CD4-positive, CD25-positive, alpha-beta regulatory T cell (primary cell): ENCODE measurements at regions not wholly inside any gene's neighbourhood (a gene's known extent, or its start where the extent isn't known, plus 50 kb on each side); places are given as distances from the start of the nearest gene placed in this dataset.

ENCODE experiments used
- ATAC-seq, 2 donors: fragments of 150-1000 bp; cut with Tn5 transposase; one replicate each; pipeline ENCODE4 v1.10.0; 2021; ENCODE audit warnings: low read depth in 2 of 2, moderate number of reproducible peaks in 2 of 2, moderate library complexity in 1 of 2
- DNase-seq, 3 donors: peaks; one replicate each; pipeline versions ENCODE4 v3.0.0 to v3.0.0-alpha.2; 2012 to 2022; ENCODE audit warnings: mixed read lengths in 1 of 3
- H3K27ac ChIP-seq: one replicate; pipeline ENCODE4 v1.7.0; 2013; ENCODE audit warnings: mild to moderate bottlenecking, low read length; ENCODE audit not compliant: insufficient read depth, poor library complexity, severe bottlenecking
- H3K27me3 ChIP-seq: one replicate; pipeline ENCODE4 v1.7.0; 2013; ENCODE audit warnings: low read length; ENCODE audit not compliant: control insufficient read depth, insufficient read depth
- H3K36me3 ChIP-seq: one replicate; pipeline ENCODE4 v1.7.0; 2013; ENCODE audit warnings: mild to moderate bottlenecking, low read length, moderate library complexity; ENCODE audit not compliant: control insufficient read depth, insufficient read depth
- H3K4me1 ChIP-seq: 2 replicates; pipeline ENCODE4 v1.7.0; 2013; ENCODE audit warnings: mild to moderate bottlenecking, low read length; ENCODE audit not compliant: insufficient read depth, control insufficient read depth, poor library complexity, severe bottlenecking
- H3K4me3 ChIP-seq: one replicate; pipeline ENCODE4 v1.7.0; 2013; ENCODE audit warnings: low read depth, mild to moderate bottlenecking, low read length, moderate library complexity
- H3K9me3 ChIP-seq, 2 experiments: 1 replicate in 1 of 2; 2 replicates in 1 of 2; pipeline ENCODE4 v1.7.0; 2013; ENCODE audit warnings: low read length in 2 of 2, mild to moderate bottlenecking in 1 of 2, moderate library complexity in 1 of 2; ENCODE audit not compliant: control insufficient read depth in 2 of 2
- H3K27ac Mint-ChIP-seq, 3 donors: one replicate each; pipeline ENCODE4 v1.8.0; 2020 to 2022; ENCODE audit warnings: mild to moderate bottlenecking in 3 of 3, mixed read lengths in 3 of 3, moderate library complexity in 2 of 3
- H3K27me3 Mint-ChIP-seq: one replicate; pipeline ENCODE4 v1.8.0; 2022; ENCODE audit warnings: mild to moderate bottlenecking, mixed read lengths
- H3K36me3 Mint-ChIP-seq: one replicate; pipeline ENCODE4 v1.8.0; 2020; ENCODE audit warnings: mixed read lengths
- H3K4me1 Mint-ChIP-seq, 4 donors: one replicate each; pipeline ENCODE4 v1.8.0; 2020 to 2022; ENCODE audit warnings: mixed read lengths in 4 of 4, mild to moderate bottlenecking in 1 of 4
- H3K4me3 Mint-ChIP-seq, 4 donors: one replicate each; pipeline ENCODE4 v1.8.0; 2020 to 2022; ENCODE audit warnings: mild to moderate bottlenecking in 4 of 4, mixed read lengths in 4 of 4, moderate library complexity in 3 of 4
- H3K9me3 Mint-ChIP-seq, 7 donors: one replicate each; pipeline ENCODE4 v1.8.0; 2020 to 2022; ENCODE audit warnings: mixed read lengths in 7 of 7, mild to moderate bottlenecking in 3 of 7, moderate library complexity in 2 of 7

GRCh38 chr3:41104147-41104546, 95.2 kb upstream of the CTNNB1 start:
- Histone ChIP-seq H3K9me3 (no peaks in the 10 kb centered on the region), H3K4me1 (no peaks in the 10 kb centered on the region), H3K36me3 (no peaks in the 10 kb centered on the region), H3K27ac (no peak overlapping the region), H3K4me3 (no peak overlapping the region), H3K27me3 (no peaks in the 10 kb centered on the region)
- H3K36me3 Mint-ChIP-seq: no peaks in the 10 kb centered on the region
- ATAC-seq: no peak
- H3K9me3 Mint-ChIP-seq: no peaks in the 10 kb centered on the region
- peak overlapping the region in 1 of 3 donors; percentile 9 for H3K27ac Mint-ChIP-seq
- no peak overlapping the region for H3K4me3 Mint-ChIP-seq
- H3K4me1 Mint-ChIP-seq: no peaks in the 10 kb centered on the region
- H3K27me3 Mint-ChIP-seq: peaks cover 23% of the 10 kb centered on the region
- no peak for DNase-seq

DNA sequence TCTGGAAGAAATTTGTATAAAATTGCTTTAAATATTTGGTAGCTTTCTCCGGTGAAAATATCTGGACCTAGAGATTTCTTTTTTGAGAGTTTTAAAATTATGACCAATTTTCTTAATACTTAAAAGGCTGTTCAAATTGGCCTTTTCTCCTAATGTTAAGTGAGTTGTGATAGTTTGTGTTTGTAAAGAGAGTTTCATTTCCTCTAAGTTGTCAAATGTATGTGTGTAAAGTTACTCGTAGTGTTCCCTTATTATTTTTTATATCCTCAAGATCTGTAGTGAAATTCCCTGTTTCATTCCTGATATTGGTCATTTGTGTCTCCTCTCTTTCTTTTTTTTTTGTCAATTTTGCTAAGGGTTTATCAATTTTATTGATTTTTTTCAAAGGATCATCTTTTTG, 92.6 kb upstream of the CTNNB1 start:
- ATAC-seq (no peak), DNase-seq (no peak)
- Mint-ChIP-seq H3K36me3 (no peaks in the 10 kb centered on the region), H3K27ac (no peak overlapping the region), H3K4me3 (no peak overlapping the region), H3K4me1 (no peaks in the 10 kb centered on the region), H3K27me3 (peaks cover 23% of the 10 kb centered on the region), H3K9me3 (no peaks in the 10 kb centered on the region)
- Histone ChIP-seq H3K36me3 (no peaks in the 10 kb centered on the region), H3K4me3 (no peak overlapping the region), H3K4me1 (no peaks in the 10 kb centered on the region), H3K9me3 (no peaks in the 10 kb centered on the region), H3K27ac (no peak overlapping the region), H3K27me3 (peaks cover 3% of the 10 kb centered on the region)

DNA sequence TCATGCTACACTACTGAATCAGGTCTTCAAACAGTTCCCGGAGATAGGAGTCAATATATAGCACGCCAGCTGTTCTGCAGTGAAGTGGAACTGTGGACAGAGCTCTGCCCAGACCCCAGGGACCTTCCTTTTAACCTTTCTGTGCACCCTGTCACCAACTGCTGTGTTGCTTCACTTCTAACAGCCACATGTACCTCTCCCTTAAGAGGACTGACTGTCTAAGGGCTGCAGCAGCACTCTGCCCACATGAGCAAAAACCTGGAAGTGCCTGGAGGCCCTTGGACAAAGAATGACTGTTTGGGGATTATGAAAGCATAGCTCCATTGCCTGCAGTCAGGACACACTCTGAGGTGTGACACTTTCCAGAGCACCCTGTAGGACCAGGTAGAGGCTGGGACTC, 88.3 kb upstream of the CTNNB1 start:
- Histone ChIP-seq H3K9me3 (no peaks in the 10 kb centered on the region), H3K36me3 (no peaks in the 10 kb centered on the region), H3K27ac (no peak overlapping the region), H3K27me3 (peaks cover 3% of the 10 kb centered on the region), H3K4me1 (no peaks in the 10 kb centered on the region), H3K4me3 (no peak overlapping the region)
- DNase-seq: no peak
- Mint-ChIP-seq H3K9me3 (no peaks in the 10 kb centered on the region), H3K27me3 (peaks cover 17% of the 10 kb centered on the region), H3K4me3 (no peak overlapping the region), H3K36me3 (no peaks in the 10 kb centered on the region), H3K27ac (no peak overlapping the region), H3K4me1 (peaks cover 0 to 4% (median under 1%) of the 10 kb centered on the region in 4 donors)
- no peak for ATAC-seq

- H3K9me3 ChIP-seq: no peaks in the 10 kb centered on the region
- peaks cover 3% of the 10 kb centered on the region for H3K27me3 ChIP-seq
- Mint-ChIP-seq H3K4me1 (peaks cover 9 to 17% (median 12%) of the 10 kb centered on the region in 4 donors), H3K4me3 (no peak overlapping the region), H3K27me3 (peaks cover 9% of the 10 kb centered on the region), H3K9me3 (no peaks in the 10 kb centered on the region), H3K27ac (peak overlapping the region in 2 of 3 donors; percentile 56 to 77), H3K36me3 (no peaks in the 10 kb centered on the region)
- H3K27ac ChIP-seq: no peak overlapping the region
- H3K4me1 ChIP-seq: peaks cover 6% of the 10 kb centered on the region
- no peaks in the 10 kb centered on the region for H3K36me3 ChIP-seq
- DNase-seq: no peak
- no peak for ATAC-seq
- no peak overlapping the region for H3K4me3 ChIP-seq
Measured at GRCh38 chr3:41112466-41112865, 86.8 kb upstream of the CTNNB1 start.

DNA sequence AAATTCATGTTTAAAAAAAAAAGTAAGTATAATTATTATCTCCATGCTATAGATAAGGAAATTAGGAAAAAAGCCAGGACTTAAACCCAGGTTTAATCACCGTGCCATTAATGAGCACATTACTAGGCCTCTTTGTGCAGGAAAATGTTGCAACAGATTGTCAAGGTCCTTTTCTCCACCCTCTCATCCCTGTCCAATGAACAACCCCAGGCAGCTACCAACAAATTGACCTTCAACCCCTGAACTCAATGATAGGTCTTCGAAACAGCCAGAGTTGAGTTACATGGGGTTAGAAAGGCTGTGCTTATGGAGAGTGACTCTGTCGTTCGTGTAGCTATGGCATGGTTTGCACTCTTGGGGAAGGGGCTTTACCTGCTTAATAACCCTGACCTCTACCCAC, 84.2 kb upstream of the CTNNB1 start:
- Histone ChIP-seq H3K4me1 (peaks cover 21% of the 10 kb centered on the region), H3K27ac (no peak overlapping the region), H3K4me3 (no peak overlapping the region), H3K36me3 (no peaks in the 10 kb centered on the region), H3K9me3 (no peaks in the 10 kb centered on the region), H3K27me3 (peaks cover under 1% of the 10 kb centered on the region)
- no peak overlapping the region for H3K4me3 Mint-ChIP-seq
- DNase-seq (no peak), ATAC-seq (no peak)
- H3K4me1 Mint-ChIP-seq: peaks cover 14 to 42% (median 28%) of the 10 kb centered on the region in 4 donors
- no peaks in the 10 kb centered on the region for H3K27me3 Mint-ChIP-seq
- H3K27ac Mint-ChIP-seq: peak overlapping the region in 1 of 3 donors; percentile 26
- H3K9me3 Mint-ChIP-seq: no peaks in the 10 kb centered on the region
- no peaks in the 10 kb centered on the region for H3K36me3 Mint-ChIP-seq

DNA sequence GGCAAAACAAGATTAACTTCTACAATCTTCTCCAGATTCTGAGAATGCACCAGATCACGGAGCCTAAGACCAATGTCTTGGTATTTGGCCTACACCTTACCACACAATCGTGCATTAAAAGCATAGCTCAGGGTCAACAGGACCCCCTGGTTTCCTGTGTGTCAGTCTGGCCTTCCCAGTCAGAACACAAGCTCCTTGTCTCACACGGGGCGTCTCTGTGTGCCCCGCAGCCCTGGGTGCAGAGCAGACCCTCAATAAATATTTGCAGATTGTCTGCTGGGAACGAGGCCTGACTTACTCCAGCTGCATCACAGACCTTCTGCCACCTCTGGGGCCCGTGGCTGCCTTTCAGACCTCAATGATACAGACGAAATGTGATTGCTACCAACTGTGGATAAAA, 82.5 kb upstream of the CTNNB1 start:
- Histone ChIP-seq H3K9me3 (no peaks in the 10 kb centered on the region), H3K36me3 (no peaks in the 10 kb centered on the region), H3K4me3 (no peak overlapping the region), H3K4me1 (peaks cover 21% of the 10 kb centered on the region), H3K27me3 (no peaks in the 10 kb centered on the region), H3K27ac (peak overlapping the region; percentile 69)
- peak overlapping the region; percentile 92 to 97 (median 96) for H3K27ac Mint-ChIP-seq
- H3K36me3 Mint-ChIP-seq: no peaks in the 10 kb centered on the region
- DNase-seq: no peak
- H3K4me3 Mint-ChIP-seq: peak overlapping the region in 3 of 4 donors; percentile 44 to 78 (median 77)
- no peak for ATAC-seq
- H3K4me1 Mint-ChIP-seq: peaks cover 14 to 45% (median 28%) of the 10 kb centered on the region in 4 donors
- no peaks in the 10 kb centered on the region for H3K9me3 Mint-ChIP-seq
- no peaks in the 10 kb centered on the region for H3K27me3 Mint-ChIP-seq

GRCh38 chr3:41117398-41117870, 81.9 kb upstream of the CTNNB1 start:
- H3K4me1 Mint-ChIP-seq: peaks cover 14 to 45% (median 28%) of the 10 kb centered on the region in 4 donors
- H3K4me3 Mint-ChIP-seq: peak overlapping the region; percentile 44 to 78 (median 76)
- no peaks in the 10 kb centered on the region for H3K9me3 Mint-ChIP-seq
- H3K4me1 ChIP-seq: peaks cover 21% of the 10 kb centered on the region
- H3K27me3 Mint-ChIP-seq: no peaks in the 10 kb centered on the region
- no peaks in the 10 kb centered on the region for H3K36me3 Mint-ChIP-seq
- no peaks in the 10 kb centered on the region for H3K36me3 ChIP-seq
- DNase-seq (peak; percentile 56 to 94 (median 80)), ATAC-seq (peak; percentile 84 to 92)
- H3K9me3 ChIP-seq: no peaks in the 10 kb centered on the region
- peak overlapping the region; percentile 38 for H3K4me3 ChIP-seq
- H3K27ac ChIP-seq: peak overlapping the region; percentile 69
- peak overlapping the region; percentile 92 to 97 (median 96) for H3K27ac Mint-ChIP-seq
- H3K27me3 ChIP-seq: no peaks in the 10 kb centered on the region
